Effector memory CD8-positive, alpha-beta T cell (primary cell): ENCODE measurements at regions not wholly inside any gene's neighbourhood (a gene's known extent, or its start where the extent isn't known, plus 50 kb on each side); places are given as distances from the start of the nearest gene placed in this dataset.
"Not testable (repeated sequence)": the region's sequence is repeated elsewhere in the genome, so short reads cannot be mapped to it uniquely, and the experiment has no call there.

Experiments
- ATAC-seq: fragments of 150-1000 bp; cut with Tn5 transposase; replicated peaks from 2 replicates; pipeline ENCODE4 v1.10.0; 2021; ENCODE audit warnings: mild to moderate bottlenecking, moderate library complexity
- DNase-seq, 3 experiments: peaks; one replicate each; pipeline ENCODE4 v3.0.0; 2021
- H3K27ac Mint-ChIP-seq, 2 donors: one replicate each; pipeline ENCODE4 v1.8.0; 2022; ENCODE audit warnings: mild to moderate bottlenecking in 2 of 2, mixed read lengths in 2 of 2, moderate library complexity in 2 of 2
- H3K27me3 Mint-ChIP-seq, 2 donors: one replicate each; pipeline ENCODE4 v1.8.0; 2022; ENCODE audit warnings: mixed read lengths in 2 of 2
- H3K36me3 Mint-ChIP-seq: one replicate; pipeline ENCODE4 v1.8.0; 2022; ENCODE audit warnings: mild to moderate bottlenecking, moderate library complexity, mixed read lengths; ENCODE audit not compliant: insufficient read depth
- H3K4me1 Mint-ChIP-seq, 2 donors: one replicate each; pipeline ENCODE4 v1.8.0; 2022; ENCODE audit warnings: low read depth in 2 of 2, mixed read lengths in 2 of 2
- H3K4me3 Mint-ChIP-seq, 2 donors: one replicate each; pipeline ENCODE4 v1.8.0; 2022; ENCODE audit warnings: mild to moderate bottlenecking in 2 of 2, mixed read lengths in 2 of 2, moderate library complexity in 2 of 2
- H3K9me3 Mint-ChIP-seq, 2 donors: one replicate each; pipeline ENCODE4 v1.8.0; 2022; ENCODE audit warnings: mixed read lengths in 2 of 2

DNA sequence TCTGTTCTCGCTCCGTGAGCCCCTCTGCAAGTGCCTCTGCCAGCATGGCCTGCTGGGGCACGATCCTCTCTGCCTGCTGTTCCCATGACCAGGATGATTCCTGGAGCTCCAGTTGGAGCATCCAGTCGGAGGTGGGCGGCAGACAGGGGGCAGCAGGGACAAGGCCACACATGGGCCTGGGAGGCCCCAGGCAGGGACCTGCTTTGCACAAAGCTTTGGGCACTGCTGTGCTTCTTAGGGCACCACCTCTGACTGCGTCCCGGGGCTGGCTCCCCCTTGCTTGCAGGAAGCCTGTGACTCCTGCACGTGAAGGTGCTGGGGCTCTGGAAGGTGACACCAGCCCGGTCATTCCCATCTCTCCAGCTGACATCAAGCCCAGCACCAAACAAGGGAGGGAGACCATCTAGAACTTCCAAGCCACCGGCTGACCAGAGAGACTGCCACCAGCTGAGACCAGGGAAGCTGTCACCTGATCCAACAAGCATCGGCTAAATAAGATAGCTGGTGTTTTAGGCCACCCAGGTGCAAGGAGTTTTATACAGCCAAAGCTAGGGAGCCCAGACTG, 174.8 kb upstream of the FOXD4L5 start:
- H3K27ac Mint-ChIP-seq: no peak overlapping the region

DNA sequence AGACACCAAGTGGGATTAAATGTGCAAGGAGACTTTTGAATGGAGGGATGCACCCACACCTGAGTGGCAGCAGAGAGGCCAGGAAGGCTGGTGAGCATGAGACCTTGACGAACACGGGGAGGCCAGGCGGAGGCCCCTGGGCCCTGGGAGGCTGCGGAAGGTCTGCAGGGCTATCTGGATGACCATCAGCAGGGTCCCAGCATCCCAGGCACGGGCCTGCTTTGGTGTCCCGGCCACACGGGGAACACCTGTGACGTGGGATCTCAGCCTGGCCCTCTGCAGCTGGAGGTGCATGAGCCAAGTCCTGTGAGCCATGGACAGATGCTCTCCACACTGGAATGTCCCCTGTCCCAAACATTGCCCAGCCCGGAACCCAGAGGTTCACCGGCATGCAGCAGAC, 174.0 kb upstream of the FOXD4L5 start:
- Mint-ChIP-seq H3K27ac (no peak overlapping the region), H3K36me3 (no peaks in the 10 kb centered on the region), H3K9me3 (peaks cover 12% of the 10 kb centered on the region in 2 donors), H3K27me3 (no peaks in the 10 kb centered on the region), H3K4me3 (no peak overlapping the region), H3K4me1 (no peaks in the 10 kb centered on the region)
- DNase-seq: no peak
- ATAC-seq: no peak

More for the DNA sequence above, 174.8 kb upstream of the FOXD4L5 start:
- no peaks in the 10 kb centered on the region for H3K4me1 Mint-ChIP-seq
- H3K27me3 Mint-ChIP-seq: no peaks in the 10 kb centered on the region
- no peak for DNase-seq
- H3K36me3 Mint-ChIP-seq: no peaks in the 10 kb centered on the region
- no peak overlapping the region for H3K4me3 Mint-ChIP-seq
- H3K9me3 Mint-ChIP-seq: peaks cover 19 to 21% of the 10 kb centered on the region in 2 donors
- ATAC-seq: no peak

DNA sequence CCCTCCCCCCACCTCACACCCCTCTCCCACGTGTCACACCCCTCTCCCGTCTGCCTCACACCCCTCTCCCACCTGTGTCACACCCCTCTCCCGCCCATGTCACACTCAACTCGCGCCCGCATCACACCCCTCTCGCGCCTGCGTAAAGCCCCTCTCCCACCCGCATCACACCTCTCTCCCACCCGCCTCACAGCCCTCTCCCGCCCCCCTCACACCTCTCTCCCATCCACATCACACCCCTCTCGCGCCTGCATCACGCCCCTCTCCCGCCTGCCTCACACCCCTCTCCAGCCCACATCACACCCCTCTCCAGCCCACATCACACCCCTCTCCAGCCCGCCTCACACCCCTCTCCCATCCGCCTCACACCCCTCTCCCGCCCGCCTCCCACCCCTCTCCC, 173.5 kb upstream of the FOXD4L5 start:
- no peaks in the 10 kb centered on the region for H3K4me1 Mint-ChIP-seq
- H3K27me3 Mint-ChIP-seq: no peaks in the 10 kb centered on the region
- ATAC-seq (no peak), DNase-seq (no peak)
- H3K4me3 Mint-ChIP-seq: no peak overlapping the region
- no peak overlapping the region for H3K27ac Mint-ChIP-seq
- no peaks in the 10 kb centered on the region for H3K36me3 Mint-ChIP-seq
- peaks cover 10 to 11% of the 10 kb centered on the region in 2 donors for H3K9me3 Mint-ChIP-seq

DNA sequence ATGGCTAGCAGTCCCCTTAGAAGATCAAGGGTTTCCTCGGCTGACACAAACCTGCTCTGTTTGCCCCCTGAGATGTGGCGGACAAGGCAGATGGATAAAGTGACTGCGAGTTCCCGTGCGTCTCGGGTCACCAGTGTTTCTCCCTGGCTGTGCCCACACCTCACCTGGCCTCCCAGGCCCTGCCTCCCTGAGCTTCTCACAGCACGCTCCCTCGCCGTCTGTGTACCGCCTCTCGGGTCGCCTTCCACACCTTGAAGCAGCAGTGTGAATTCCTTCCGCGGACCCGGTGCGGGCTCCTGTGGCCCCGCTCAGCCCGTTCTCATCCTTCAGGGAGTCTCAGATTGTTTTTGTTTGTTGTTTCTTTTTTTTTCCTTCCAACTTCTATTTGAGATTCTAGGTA, 172.0 kb upstream of the FOXD4L5 start:
- not testable (repeated sequence) for DNase-seq, H3K36me3 Mint-ChIP-seq, ATAC-seq, H3K27me3 Mint-ChIP-seq, H3K27ac Mint-ChIP-seq, H3K4me3 Mint-ChIP-seq, H3K4me1 Mint-ChIP-seq
- H3K9me3 Mint-ChIP-seq: peaks cover 11 to 14% of the 10 kb centered on the region in 2 donors

DNA sequence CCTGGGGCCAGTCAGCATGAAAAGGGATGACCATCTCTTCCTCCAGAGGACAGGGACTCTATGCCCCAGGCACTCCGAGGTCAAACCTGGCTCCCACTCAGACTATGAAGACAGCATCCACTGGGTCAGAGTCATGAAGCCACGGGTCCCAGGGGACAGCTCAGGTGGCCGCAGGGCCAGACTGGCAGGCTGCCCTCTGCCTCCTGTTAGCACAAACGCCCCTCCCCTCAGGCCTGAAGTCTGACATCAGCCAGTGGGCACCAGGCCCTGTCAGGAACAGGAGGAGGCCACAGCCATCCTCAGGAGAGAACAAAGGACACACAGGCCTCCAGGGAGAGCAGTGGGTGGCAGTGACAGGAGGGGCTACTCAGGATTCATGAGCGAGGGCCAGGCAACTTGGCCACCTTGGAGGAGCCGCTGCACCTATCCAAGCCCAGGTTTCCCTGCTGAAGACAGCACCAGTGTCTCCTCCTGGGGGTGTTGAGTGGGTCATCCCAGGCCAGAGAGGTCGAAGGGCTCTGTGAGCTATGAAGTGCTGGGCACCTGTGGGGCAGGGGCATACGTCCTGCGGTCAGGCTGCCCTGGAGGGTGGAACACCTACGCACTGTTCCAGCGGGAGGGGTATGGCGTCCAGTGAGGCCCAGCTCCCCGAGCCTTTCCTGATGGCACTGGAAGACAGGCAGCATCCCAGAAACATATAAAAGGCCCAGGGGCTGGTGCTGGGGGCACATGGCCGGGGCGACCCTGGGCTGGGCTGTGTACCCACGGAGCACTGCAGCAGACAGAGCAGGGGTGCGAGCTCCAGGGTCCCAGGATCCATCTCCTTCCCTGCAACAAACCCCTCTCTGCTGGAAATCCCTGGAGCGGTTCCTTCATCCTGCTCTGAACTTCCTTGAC, 171.0 kb upstream of the FOXD4L5 start:
- not testable (repeated sequence) for H3K27ac Mint-ChIP-seq, H3K4me1 Mint-ChIP-seq, ATAC-seq, DNase-seq, H3K27me3 Mint-ChIP-seq, H3K4me3 Mint-ChIP-seq, H3K36me3 Mint-ChIP-seq
- H3K9me3 Mint-ChIP-seq: peaks cover 9 to 21% of the 10 kb centered on the region in 2 donors

DNA sequence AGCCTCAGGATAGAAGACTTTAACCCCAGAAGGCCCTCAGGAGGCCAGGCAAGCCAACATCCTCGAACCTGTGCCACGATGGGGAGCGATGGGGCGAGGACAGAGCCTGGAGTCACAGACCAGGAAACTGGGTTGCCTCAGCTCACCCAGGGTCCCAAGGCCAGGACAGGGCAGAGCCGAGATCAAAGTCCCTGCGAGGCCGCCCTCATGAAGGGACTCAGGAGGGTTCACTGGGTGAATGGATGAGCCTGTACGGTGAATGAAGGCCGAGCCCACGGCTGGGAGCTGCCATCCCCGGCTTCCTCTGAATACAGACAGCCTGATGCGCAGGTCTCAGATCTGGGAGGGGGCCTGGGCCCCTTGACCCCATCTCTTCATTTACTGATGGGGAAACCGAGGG, 170.1 kb upstream of the FOXD4L5 start:
- H3K4me3 Mint-ChIP-seq, H3K36me3 Mint-ChIP-seq, H3K27ac Mint-ChIP-seq, H3K27me3 Mint-ChIP-seq, DNase-seq, ATAC-seq, H3K4me1 Mint-ChIP-seq: not testable (repeated sequence)
- H3K9me3 Mint-ChIP-seq: peaks cover 11 to 23% of the 10 kb centered on the region in 2 donors

DNA sequence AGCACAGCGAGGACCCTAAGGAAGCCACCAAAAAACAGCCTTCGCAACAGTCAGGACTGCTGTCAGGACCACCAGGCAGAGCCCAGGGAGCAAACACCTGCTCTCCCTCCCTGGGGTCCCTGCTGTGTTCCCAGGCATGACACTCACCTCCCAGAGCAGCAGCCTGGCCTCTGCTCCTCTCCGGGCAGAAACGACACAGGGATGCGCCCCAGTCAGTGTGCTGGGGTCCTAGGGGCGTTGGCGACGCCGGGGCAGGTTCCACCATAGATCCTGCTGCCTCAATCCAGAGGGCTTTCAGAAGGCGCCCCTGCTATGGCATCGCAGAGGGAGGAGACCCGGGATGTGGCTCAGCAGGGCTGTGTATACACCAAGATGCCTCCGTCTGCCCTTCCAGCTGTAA, 169.7 kb upstream of the FOXD4L5 start:
- DNase-seq, H3K4me3 Mint-ChIP-seq, H3K4me1 Mint-ChIP-seq, H3K27me3 Mint-ChIP-seq, ATAC-seq, H3K27ac Mint-ChIP-seq, H3K36me3 Mint-ChIP-seq: not testable (repeated sequence)
- H3K9me3 Mint-ChIP-seq: peaks cover 11 to 23% of the 10 kb centered on the region in 2 donors

DNA sequence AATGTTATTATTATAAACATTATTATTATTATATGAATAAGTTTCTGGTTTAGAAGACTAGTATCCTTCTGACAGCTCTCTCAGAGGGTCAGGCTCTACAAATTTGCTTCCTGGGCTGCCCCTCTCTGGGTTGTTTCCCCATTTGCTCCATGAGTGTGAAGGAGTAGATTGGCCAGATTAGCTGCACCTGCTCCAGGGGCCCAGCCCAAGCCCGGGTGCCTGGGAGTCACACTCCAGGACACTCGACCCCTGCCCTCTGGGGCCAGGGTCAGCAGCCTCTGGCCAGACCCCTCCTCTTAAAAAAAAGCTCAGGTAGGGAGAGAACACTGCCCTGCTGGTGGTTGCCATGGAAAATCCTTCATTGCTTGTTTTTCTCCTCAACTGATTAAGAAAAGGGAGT, 169.0 kb upstream of the FOXD4L5 start:
- peaks cover 12 to 23% of the 10 kb centered on the region in 2 donors for H3K9me3 Mint-ChIP-seq
- ATAC-seq, H3K4me1 Mint-ChIP-seq, H3K36me3 Mint-ChIP-seq, H3K27me3 Mint-ChIP-seq, H3K27ac Mint-ChIP-seq, DNase-seq, H3K4me3 Mint-ChIP-seq: not testable (repeated sequence)

DNA sequence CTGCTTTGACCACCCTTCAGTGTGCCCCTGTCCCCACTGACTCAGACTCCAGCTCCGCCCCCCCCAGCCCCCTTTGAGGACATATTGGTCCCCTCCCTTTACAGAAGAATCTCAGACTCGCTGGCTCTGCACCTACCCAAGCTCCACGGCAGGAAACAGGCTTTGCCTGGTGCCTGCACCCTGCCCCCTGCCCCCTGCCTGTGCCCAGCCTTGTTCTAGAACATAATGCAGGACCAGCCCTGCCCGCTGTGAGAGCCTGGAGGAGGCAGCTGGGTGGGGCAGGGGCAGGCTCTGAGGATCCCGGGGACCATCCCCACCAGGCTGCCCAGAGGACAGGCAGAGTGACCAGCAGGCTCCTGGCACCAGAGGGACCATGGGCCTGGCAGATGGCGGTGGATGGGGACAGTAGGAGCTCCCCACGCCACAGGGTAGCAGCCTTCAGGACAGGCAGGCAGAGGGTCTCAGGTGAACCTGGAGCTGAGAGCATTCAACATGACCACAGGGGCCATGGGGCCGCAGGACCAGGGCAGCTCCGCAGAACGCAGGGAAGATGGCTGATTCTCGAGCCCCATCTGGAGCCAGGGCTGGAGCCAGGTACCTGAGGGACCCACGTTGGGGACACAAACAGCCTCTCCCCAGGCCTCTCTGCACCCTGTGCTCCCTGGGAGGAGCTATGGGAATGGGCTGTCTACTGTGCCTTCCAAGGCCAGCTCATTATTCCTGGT, 165.0 kb upstream of the FOXD4L5 start:
- not testable (repeated sequence) for DNase-seq, H3K4me1 Mint-ChIP-seq, H3K27me3 Mint-ChIP-seq, H3K27ac Mint-ChIP-seq, H3K4me3 Mint-ChIP-seq, ATAC-seq, H3K36me3 Mint-ChIP-seq
- H3K9me3 Mint-ChIP-seq: peaks cover 17 to 23% of the 10 kb centered on the region in 2 donors

DNA sequence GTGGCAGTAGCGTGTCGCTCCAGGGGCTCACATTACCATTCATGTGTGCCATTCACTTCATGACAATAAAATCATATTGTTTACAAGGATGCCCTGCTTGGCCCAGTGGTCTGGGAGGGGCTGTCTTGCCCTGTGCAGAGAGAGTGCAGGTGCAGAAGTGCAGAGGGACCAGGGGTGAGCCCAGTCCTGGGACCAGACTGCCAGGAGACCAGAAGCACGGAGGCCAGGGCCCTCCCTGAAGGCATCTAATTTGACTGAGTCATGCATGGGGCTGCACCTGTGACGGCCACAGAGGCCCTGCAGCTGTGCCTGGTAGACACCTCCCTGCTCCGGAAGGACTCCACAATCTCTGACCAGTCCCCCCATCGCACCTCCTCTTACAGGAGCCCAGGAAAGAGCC, 164.4 kb upstream of the FOXD4L5 start:
- H3K4me1 Mint-ChIP-seq: no peaks in the 10 kb centered on the region
- no peaks in the 10 kb centered on the region for H3K36me3 Mint-ChIP-seq
- H3K27me3 Mint-ChIP-seq: no peaks in the 10 kb centered on the region
- ATAC-seq: no peak
- H3K27ac Mint-ChIP-seq: no peak overlapping the region
- H3K4me3 Mint-ChIP-seq: no peak overlapping the region
- H3K9me3 Mint-ChIP-seq: peaks cover 17 to 23% of the 10 kb centered on the region in 2 donors
- no peak for DNase-seq

DNA sequence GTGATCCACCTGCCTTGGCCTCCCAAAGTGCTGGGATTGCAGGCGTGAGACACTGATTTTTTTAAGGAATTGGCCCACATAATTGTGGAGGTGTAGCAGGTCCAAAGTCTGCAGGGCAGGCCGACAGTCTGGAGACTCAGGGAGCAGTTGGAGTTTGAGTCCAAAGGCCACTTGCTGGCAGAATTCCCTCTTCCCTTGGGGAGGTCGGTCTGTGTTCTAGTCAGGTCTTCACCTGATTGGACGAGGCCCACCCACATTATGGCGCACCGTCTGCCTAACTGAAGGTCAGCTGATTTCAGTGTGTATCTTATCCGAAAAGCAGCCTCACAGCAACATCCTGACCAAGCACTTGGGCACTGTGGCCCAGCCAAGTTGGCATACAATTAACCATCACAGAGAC, 162.1 kb upstream of the FOXD4L5 start:
- DNase-seq, H3K27ac Mint-ChIP-seq, ATAC-seq, H3K4me3 Mint-ChIP-seq, H3K4me1 Mint-ChIP-seq, H3K9me3 Mint-ChIP-seq, H3K27me3 Mint-ChIP-seq, H3K36me3 Mint-ChIP-seq: not testable (repeated sequence)

DNA sequence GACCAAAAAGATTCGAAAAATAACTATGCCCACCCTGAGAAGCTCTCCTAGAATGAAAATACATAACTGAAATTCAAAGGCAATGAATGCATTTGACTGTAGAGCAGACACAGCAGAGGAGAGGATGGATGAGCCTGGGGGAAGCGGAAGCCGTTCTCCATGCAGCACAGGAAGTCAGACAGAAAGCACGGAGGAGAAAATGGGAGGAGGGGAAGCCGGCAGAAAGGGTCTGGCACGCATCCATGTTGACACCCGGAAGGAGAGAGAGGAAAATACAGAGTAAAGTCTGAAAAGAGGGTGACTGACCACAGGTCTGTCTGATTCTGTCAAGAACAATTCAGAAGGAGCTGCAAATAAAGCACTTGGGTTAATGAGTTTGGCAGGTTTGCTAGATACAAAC, 161.0 kb upstream of the FOXD4L5 start:
- not testable (repeated sequence) for H3K36me3 Mint-ChIP-seq, H3K27me3 Mint-ChIP-seq, H3K27ac Mint-ChIP-seq, ATAC-seq, H3K4me1 Mint-ChIP-seq, H3K4me3 Mint-ChIP-seq, H3K9me3 Mint-ChIP-seq, DNase-seq

DNA sequence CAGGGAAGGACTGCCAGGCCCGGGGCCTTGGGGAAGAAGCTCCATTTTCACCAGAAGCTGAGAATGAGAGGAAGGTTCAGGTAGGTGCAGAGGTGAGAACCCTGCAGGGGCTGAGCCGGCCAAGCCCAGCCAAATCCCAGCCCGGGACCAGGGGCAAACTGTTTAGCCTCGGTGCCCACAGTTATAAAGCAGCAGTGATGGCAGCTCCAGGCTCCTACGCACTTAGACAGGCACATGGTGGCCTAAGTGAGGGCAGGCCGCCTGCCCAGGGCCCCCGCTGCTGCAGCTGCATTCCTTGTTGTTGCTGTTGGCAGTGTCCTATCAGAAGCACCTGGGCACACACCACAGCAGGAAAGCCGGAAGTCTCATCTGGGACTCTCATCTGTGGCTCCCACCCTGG, 159.9 kb upstream of the FOXD4L5 start:
- Mint-ChIP-seq H3K36me3 (no peaks in the 10 kb centered on the region), H3K27ac (no peak overlapping the region), H3K4me3 (no peak overlapping the region), H3K9me3 (peaks cover 0 to 8% of the 10 kb centered on the region in 2 donors), H3K4me1 (no peaks in the 10 kb centered on the region), H3K27me3 (no peaks in the 10 kb centered on the region)
- ATAC-seq (no peak), DNase-seq (no peak)

DNA sequence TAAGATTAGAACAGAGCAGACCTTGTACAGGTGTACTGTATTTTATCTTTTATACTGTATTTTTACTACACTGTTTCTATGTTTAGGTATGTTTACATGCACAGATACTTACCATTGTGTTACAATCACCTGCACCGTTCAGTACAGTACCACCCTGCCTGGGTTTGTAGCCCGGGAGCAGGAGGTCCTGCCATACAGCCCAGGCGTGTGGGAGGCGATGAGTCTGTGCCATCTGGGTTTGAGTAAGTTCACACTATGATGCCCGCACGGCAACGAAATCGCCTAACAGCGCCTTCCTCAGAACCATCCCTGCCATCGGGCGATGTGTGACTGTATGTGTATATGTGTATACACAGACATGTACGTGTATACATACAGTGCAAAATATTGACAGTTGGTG, 157.1 kb upstream of the FOXD4L5 start:
- ATAC-seq, H3K4me3 Mint-ChIP-seq, H3K4me1 Mint-ChIP-seq, DNase-seq, H3K36me3 Mint-ChIP-seq, H3K27ac Mint-ChIP-seq, H3K27me3 Mint-ChIP-seq: not testable (repeated sequence)
- H3K9me3 Mint-ChIP-seq: peaks cover 9 to 13% of the 10 kb centered on the region in 2 donors
